D721Med (cell line): ENCODE measurements at regions not wholly inside any gene's neighbourhood (a gene's known extent, or its start where the extent isn't known, plus 50 kb on each side); places are given as distances from the start of the nearest gene placed in this dataset.

Experiments
- DNase-seq: peaks from one replicate; pipeline ENCODE4 v3.0.0; 2011; ENCODE audit warnings: low spot score; ENCODE audit not compliant: insufficient read length
- FAIRE-seq: peaks from 2 replicates; lab custom pipeline; 2011; peaks lifted over from hg19 to GRCh38; lab: Jason Lieb, UNC
- TF ChIP-seq, protein P1 (sequence below): IDR thresholded peaks from 2 replicates; pipeline ENCODE4 v1.5.1; 2012; ENCODE audit warnings: mild to moderate bottlenecking, control low read depth; ENCODE audit not compliant: insufficient read depth; ENCODE audit errors: missing control alignments

DNA sequence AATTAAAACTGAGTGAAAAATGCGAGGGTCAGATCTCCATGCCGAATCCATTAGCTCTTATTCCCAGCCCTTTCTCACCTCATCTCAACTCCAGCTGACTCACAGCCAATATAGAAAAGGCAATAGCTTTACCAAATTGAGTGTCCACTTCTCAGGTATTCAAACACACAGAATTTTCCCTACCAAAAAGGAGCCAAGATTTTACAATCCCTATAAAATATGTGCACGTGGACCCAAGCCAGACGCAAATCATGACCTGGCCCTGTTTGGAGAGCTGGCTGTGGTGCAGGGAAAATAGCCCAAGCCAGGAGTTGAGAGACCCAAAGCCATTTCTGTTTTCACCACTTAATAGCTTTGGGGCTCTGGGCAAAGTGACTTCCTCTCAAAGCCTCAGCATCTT, 379.7 kb upstream of the AUTS2 start:
- FAIRE-seq (no peak), DNase-seq (no peak)
- TF ChIP-seq, protein P1, sequence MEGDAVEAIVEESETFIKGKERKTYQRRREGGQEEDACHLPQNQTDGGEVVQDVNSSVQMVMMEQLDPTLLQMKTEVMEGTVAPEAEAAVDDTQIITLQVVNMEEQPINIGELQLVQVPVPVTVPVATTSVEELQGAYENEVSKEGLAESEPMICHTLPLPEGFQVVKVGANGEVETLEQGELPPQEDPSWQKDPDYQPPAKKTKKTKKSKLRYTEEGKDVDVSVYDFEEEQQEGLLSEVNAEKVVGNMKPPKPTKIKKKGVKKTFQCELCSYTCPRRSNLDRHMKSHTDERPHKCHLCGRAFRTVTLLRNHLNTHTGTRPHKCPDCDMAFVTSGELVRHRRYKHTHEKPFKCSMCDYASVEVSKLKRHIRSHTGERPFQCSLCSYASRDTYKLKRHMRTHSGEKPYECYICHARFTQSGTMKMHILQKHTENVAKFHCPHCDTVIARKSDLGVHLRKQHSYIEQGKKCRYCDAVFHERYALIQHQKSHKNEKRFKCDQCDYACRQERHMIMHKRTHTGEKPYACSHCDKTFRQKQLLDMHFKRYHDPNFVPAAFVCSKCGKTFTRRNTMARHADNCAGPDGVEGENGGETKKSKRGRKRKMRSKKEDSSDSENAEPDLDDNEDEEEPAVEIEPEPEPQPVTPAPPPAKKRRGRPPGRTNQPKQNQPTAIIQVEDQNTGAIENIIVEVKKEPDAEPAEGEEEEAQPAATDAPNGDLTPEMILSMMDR, result no peak

DNA sequence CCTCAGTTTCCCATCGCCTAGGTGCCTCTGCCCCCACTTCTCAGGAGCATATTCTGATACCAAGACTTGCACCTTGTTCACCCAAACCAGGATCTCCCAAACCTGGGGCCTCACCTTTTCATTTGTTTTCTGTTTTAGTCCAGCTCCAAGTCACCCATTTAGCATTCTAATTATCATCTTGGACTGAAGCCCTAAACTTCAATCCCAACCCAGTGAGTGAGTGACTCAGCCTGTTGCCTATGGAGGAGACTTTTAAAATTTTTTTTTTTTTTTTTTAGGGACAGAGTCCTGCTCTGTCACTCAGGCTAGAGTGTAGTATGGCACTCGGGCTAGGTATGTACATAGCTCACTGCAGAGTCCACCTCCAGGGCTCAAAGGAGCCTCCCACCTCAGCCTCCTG, 378.9 kb upstream of the AUTS2 start:
- FAIRE-seq (no peak), DNase-seq (no peak)
- TF ChIP-seq, protein P1, result no peak

- FAIRE-seq, result no peak
- TF ChIP-seq, protein P1, result no peak
- no peak for DNase-seq
Observed at GRCh38 chr7:69225259-69225943, 372.9 kb upstream of the AUTS2 start.

DNA sequence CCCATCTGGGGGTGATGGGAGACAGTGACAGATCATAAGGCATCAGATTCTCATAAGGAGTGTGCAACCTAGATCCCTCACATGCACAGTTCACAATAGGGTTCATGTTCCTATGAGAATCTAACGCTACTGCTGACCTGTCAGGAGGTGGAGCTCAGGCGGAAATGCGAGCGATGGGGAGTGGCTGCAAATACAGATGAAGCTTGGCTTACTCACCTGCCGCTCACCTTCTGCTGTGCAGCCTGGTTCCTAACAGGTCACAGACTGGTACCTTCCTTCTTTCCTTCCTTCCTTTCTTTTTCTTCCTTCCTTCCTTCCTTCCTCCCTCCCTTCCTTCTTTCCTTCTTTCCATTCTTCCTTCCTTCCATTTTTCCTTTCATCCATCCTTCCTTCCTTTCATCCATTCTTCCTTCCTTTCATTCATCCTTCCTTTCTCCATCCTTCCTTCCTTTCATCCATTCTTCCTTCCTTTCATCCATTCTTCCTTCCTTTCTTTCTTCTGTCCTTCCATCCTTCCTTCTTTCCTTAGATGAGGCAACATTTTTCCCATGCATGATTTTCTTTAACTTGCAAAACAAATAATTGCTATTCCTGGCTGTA, 370.0 kb upstream of the AUTS2 start:
- TF ChIP-seq, protein P1, result no peak
- DNase-seq (no peak), FAIRE-seq (no peak)

DNA sequence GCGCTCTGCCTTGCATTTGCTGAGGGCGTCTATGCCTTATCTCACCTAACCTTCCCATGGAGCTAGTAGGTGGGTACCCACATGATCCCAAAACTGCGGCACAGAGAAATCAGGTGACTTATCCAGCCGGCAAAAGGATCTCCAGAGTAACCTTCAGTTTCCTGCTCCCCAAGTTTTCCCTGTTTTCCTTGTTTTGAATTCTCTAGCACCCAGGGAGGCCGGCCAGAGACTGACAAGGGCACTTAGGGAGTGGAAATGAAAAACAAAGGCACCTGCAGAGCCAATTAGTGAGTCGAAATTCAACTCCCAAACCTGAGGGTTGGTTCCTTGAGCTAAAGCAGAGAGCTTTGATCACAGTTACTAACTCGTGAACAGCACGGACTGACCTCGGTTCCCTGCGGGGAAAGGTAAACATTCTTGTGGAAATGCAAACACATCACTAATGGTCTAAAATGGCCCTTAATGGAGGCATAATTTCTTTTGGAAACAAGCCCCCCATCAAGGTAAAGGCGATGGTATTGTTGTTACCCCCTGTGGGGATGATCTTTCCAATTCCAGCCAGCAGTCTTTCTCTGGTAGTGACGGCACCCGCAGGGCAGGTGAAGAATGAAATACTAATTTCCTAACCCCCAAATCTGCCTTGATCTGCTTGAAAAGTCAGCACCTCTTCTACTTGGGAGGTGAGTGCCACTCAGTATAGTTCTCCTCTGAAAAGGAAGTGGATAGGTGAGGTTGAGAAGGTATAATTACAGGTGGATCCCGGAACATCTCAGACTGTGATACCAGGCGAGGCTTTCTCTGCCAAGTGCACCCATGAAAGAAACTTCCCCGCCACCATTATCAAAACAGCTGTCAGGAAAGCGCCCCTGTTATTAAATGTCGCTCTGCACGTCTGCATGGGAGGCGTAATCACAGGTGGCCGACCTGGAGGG, 365.6 kb upstream of the AUTS2 start:
- FAIRE-seq (no peak), DNase-seq (no peak)
- TF ChIP-seq, protein P1, result no peak

DNA sequence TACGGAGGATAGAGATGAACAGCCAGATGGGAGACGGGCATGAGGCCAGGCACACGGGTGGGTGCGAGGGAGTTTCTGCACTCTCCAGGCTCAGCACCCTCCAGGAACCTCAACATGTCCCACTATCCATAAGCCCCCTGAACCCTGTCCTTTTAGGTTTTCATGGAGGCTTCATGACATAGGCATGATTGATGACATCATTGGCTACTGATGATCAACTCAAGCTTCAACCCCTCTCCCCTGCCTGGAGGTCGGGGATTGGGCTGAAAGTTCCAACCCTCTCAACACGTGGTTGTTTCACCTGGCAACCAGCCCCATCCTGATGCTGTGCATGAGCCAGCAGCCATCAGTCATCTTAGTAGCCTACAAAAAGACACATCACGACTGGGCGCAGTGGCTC, 360.7 kb upstream of the AUTS2 start:
- DNase-seq (no peak), FAIRE-seq (no peak)
- TF ChIP-seq, protein P1, result no peak
